H1 (cell line): ENCODE measurements at regions not wholly inside any gene's neighbourhood (a gene's known extent, or its start where the extent isn't known, plus 50 kb on each side); places are given as distances from the start of the nearest gene placed in this dataset.

Experiments used
- CTCF ChIA-PET: fragments of 300-600 bp; sonication (Branson Sonifier 250); formaldehyde crosslinking; loops from one replicate; lab custom pipeline; 2021; ENCODE audit not compliant: partially characterized antibody; lab: Charles Lee
- POLR2A ChIA-PET: fragments of 300-600 bp; sonication (Branson Sonifier 250); formaldehyde crosslinking; loops from one replicate; lab custom pipeline; 2021; ENCODE audit warnings: inconsistent platforms; ENCODE audit not compliant: partially characterized antibody; lab: Charles Lee
- DNase-seq, 2 experiments: peaks; one replicate each; pipeline versions ENCODE4 v3.0.0 to v3.0.0-alpha.2; 2010 to 2022; ENCODE audit warnings: low spot score in 2 of 2, low read depth in 1 of 2, mixed read lengths in 1 of 2
- FAIRE-seq: peaks from 2 replicates; lab custom pipeline; 2011; peaks lifted over from hg19 to GRCh38; lab: Jason Lieb, UNC
- H2AFZ ChIP-seq: 2 replicates; pipeline ENCODE4 v1.8.1; 2012; ENCODE audit warnings: low read length, inconsistent platforms
- H2AK5ac ChIP-seq: 2 replicates; pipeline ENCODE4 v1.6.1; 2013; ENCODE audit warnings: low read depth, low read length
- H2BK120ac ChIP-seq: replicated peaks from 2 replicates; pipeline ENCODE3; 2013; ENCODE audit warnings: low read depth, low read length, inconsistent platforms
- H2BK12ac ChIP-seq: 2 replicates; pipeline ENCODE4 v1.6.1; 2013; ENCODE audit warnings: low read depth, low read length
- H2BK15ac ChIP-seq: 2 replicates; pipeline ENCODE4 v1.6.1; 2013; ENCODE audit warnings: low read length
- H2BK20ac ChIP-seq: 2 replicates; pipeline ENCODE4 v1.6.1; 2013; ENCODE audit warnings: low read length
- H2BK5ac ChIP-seq: 2 replicates; pipeline ENCODE4 v1.6.1; 2013; ENCODE audit warnings: low read depth, low read length
- H3K14ac ChIP-seq: 2 replicates; pipeline ENCODE4 v1.6.1; 2013; ENCODE audit warnings: inconsistent platforms; ENCODE audit not compliant: insufficient read length
- H3K18ac ChIP-seq: 2 replicates; pipeline ENCODE4 v1.6.1; 2013; ENCODE audit warnings: low read length; ENCODE audit errors: extremely low read depth
- H3K23ac ChIP-seq: 2 replicates; pipeline ENCODE4 v1.6.1; 2013; ENCODE audit warnings: inconsistent platforms; ENCODE audit not compliant: insufficient read length
- H3K23me2 ChIP-seq: 2 replicates; pipeline ENCODE4 v1.6.1; 2013; ENCODE audit warnings: low read depth, low read length
- H3K27ac ChIP-seq: 2 replicates; pipeline ENCODE4 v1.6.1; 2011; ENCODE audit warnings: low read depth, low read length, inconsistent platforms
- H3K27me3 ChIP-seq, 4 experiments: replicated peaks in 1 of 4; 1 replicate in 1 of 4; 2 replicates in 3 of 4; pipeline versions ENCODE4 v1.6.1 to v1.8.1; 2011 to 2013; ENCODE audit warnings: low read length in 3 of 4, mild to moderate bottlenecking in 3 of 4, inconsistent platforms in 2 of 4, mixed read lengths in 2 of 4, moderate library complexity in 1 of 4; ENCODE audit not compliant: control insufficient read depth in 3 of 4, insufficient read depth in 3 of 4; ENCODE audit errors: extremely low read depth in 1 of 4
- H3K36me3 ChIP-seq, 4 experiments: 2 replicates each; pipeline versions ENCODE4 v1.6.1 to v1.8.1; 2011 to 2013; ENCODE audit warnings: mild to moderate bottlenecking in 4 of 4, low read length in 3 of 4, moderate library complexity in 2 of 4, control low read depth in 1 of 4, inconsistent platforms in 1 of 4; ENCODE audit not compliant: insufficient read depth in 4 of 4, control insufficient read depth in 2 of 4
- H3K4ac ChIP-seq: replicated peaks from 2 replicates; pipeline ENCODE3; 2013; ENCODE audit warnings: low read length, low read depth, mixed read lengths, inconsistent platforms; ENCODE audit not compliant: insufficient read length
- H3K4me1 ChIP-seq, 4 experiments: replicated peaks in 1 of 4; 1 replicate in 1 of 4; 2 replicates in 3 of 4; pipeline versions ENCODE4 v1.6.1 to v1.8.1; 2011 to 2013; ENCODE audit warnings: low read length in 3 of 4, inconsistent platforms in 2 of 4, mixed read lengths in 1 of 4; ENCODE audit not compliant: insufficient read depth in 4 of 4, control insufficient read depth in 3 of 4
- H3K4me2 ChIP-seq, 2 experiments: 2 replicates each; pipeline versions ENCODE4 v1.6.1 to v1.8.1; 2011 to 2013; ENCODE audit warnings: low read depth in 2 of 2, low read length in 2 of 2, control low read depth in 1 of 2, inconsistent platforms in 1 of 2, mild to moderate bottlenecking in 1 of 2; ENCODE audit not compliant: insufficient read depth in 1 of 2
- H3K4me3 ChIP-seq, 4 experiments: fragments of 200-600, 300-600 bp in 1 of 4; sonication (generic), shearing (Covaris generic), sonication (Bioruptor Twin) in 1 of 4; 2 replicates each; pipeline versions ENCODE4 v1.5.1 to v1.8.1; 2011 to 2016; ENCODE audit warnings: low read length in 4 of 4, low read depth in 3 of 4, control low read depth in 2 of 4, inconsistent platforms in 2 of 4, mild to moderate bottlenecking in 2 of 4, mixed read lengths in 1 of 4, moderate library complexity in 1 of 4; ENCODE audit not compliant: insufficient read depth in 2 of 4; ENCODE audit errors: extremely low read depth in 1 of 4
- H3K56ac ChIP-seq: replicated peaks from 2 replicates; pipeline ENCODE3; 2013; ENCODE audit warnings: low read depth, mild to moderate bottlenecking, mixed read lengths, low read length, inconsistent platforms; ENCODE audit not compliant: insufficient read length
- H3K79me1 ChIP-seq: 2 replicates; pipeline ENCODE4 v1.6.1; 2013; ENCODE audit warnings: low read depth, low read length, control low read depth
- H3K79me2 ChIP-seq, 2 experiments: 2 replicates each; pipeline versions ENCODE4 v1.6.1 to v1.8.1; 2012 to 2013; ENCODE audit warnings: low read length in 2 of 2, mild to moderate bottlenecking in 2 of 2, inconsistent platforms in 1 of 2; ENCODE audit not compliant: insufficient read depth in 2 of 2, control insufficient read depth in 1 of 2
- H3K9ac ChIP-seq, 4 experiments: replicated peaks in 1 of 4; 1 replicate in 1 of 4; 2 replicates in 3 of 4; pipeline versions ENCODE4 v1.6.1 to v1.8.1; 2011 to 2013; ENCODE audit warnings: low read depth in 3 of 4, low read length in 3 of 4, control low read depth in 2 of 4, mild to moderate bottlenecking in 2 of 4, moderate library complexity in 2 of 4, inconsistent platforms in 1 of 4; ENCODE audit errors: extremely low read depth in 1 of 4
- H3K9me3 ChIP-seq, 2 experiments: 2 replicates each; pipeline versions ENCODE4 v1.6.1 to v1.8.1; 2012 to 2013; ENCODE audit warnings: mild to moderate bottlenecking in 2 of 2, moderate library complexity in 2 of 2, control low read depth in 1 of 2, inconsistent platforms in 1 of 2, low read depth in 1 of 2, low read length in 1 of 2, mixed read lengths in 1 of 2; ENCODE audit not compliant: insufficient read depth in 2 of 2
- H4K20me1 ChIP-seq, 2 experiments: replicated peaks in 1 of 2; 2 replicates each; pipeline versions ENCODE3 to v1.8.1; 2011 to 2013; ENCODE audit warnings: inconsistent platforms in 2 of 2, low read length in 2 of 2, mild to moderate bottlenecking in 1 of 2; ENCODE audit not compliant: insufficient read depth in 2 of 2, control insufficient read depth in 1 of 2
- H4K5ac ChIP-seq: 2 replicates; pipeline ENCODE4 v1.6.1; 2013; ENCODE audit warnings: low read length, low read depth, mixed read lengths, inconsistent platforms; ENCODE audit not compliant: insufficient read length
- H4K8ac ChIP-seq: 2 replicates; pipeline ENCODE4 v1.8.0; 2013; ENCODE audit warnings: mild to moderate bottlenecking, moderate library complexity, low read length, inconsistent platforms; ENCODE audit not compliant: insufficient read depth; ENCODE audit errors: extremely low read depth
- H4K91ac ChIP-seq: replicated peaks from 2 replicates; pipeline ENCODE3; 2013; ENCODE audit warnings: low read length, mixed read lengths, inconsistent platforms; ENCODE audit not compliant: insufficient read length
- HDAC6 ChIP-seq: IDR thresholded peaks from one replicate; pipeline ENCODE4 v1.7.1; 2012; ENCODE audit warnings: low read depth, mild to moderate bottlenecking, inconsistent platforms, low read length, moderate library complexity
- RAD21 ChIP-seq, 2 experiments: IDR thresholded peaks in 1 of 2; conservative IDR thresholded peaks in 1 of 2; 2 replicates each; pipeline ENCODE4 v1.6.1; 2011; ENCODE audit warnings: low read depth in 2 of 2, low read length in 2 of 2, improper control_type of control experiment in 1 of 2, inconsistent platforms in 1 of 2, mild to moderate bottlenecking in 1 of 2, moderate library complexity in 1 of 2
- WGBS, 2 experiments: shearing (Covaris generic) in 1 of 2; methylation state at CpG; one replicate each; pipeline versions ENCODE4 v1.1.6 to v1.1.7; 2013 to 2015; ENCODE audit warnings: low lambda C conversion rate in 2 of 2, mixed read lengths in 2 of 2, inconsistent platforms in 1 of 2, low coverage in 1 of 2, missing lambda C conversion rate in 1 of 2; ENCODE audit not compliant: insufficient replicate concordance in 2 of 2, insufficient coverage in 1 of 2, insufficient read length in 1 of 2; ENCODE audit errors: extremely low coverage in 1 of 2, missing lambda C conversion rate in 1 of 2; 5-methylcytosine and 5-hydroxymethylcytosine counted together
- TF ChIP-seq, protein P1 (sequence below), 3 experiments: IDR thresholded peaks; 1 replicate in 2 of 3; 2 replicates in 1 of 3; pipeline versions ENCODE4 v1.5.1 to v1.6.1; 2011; ENCODE audit warnings: low read length in 3 of 3, mild to moderate bottlenecking in 3 of 3, inconsistent platforms in 2 of 3, low read depth in 1 of 3, moderate library complexity in 1 of 3; ENCODE audit not compliant: insufficient read depth in 1 of 3; ENCODE audit errors: control extremely low read depth in 1 of 3

DNA sequence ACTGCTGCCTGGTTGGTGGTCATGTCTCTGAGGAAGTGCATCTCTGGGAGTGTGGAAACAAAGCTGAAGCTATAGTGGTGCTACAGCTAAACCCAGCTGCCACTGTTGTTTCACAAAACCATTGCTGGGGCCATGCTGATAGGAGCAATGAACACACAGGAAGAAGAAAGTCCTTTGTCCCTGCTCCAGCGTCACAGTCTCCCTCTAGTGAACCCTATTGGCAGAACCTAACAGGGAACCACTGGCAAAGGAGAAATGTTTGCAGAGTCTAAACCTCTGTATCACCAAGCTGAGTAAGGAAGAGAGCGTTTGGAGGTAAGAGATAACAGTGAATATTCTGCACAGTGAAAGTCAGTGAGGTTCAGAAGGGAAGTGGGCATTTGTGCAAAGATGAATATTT lies 244.0 kb downstream of the YTHDC2 start:
- no peak overlapping the region for H2BK120ac ChIP-seq
- H3K79me2 ChIP-seq = no peaks in the 10 kb centered on the region
- no peaks in the 10 kb centered on the region for H4K20me1 ChIP-seq
- no peaks in the 10 kb centered on the region for H3K4me1 ChIP-seq
- no peak overlapping the region for H3K4me2 ChIP-seq
- no peak overlapping the region for H4K5ac ChIP-seq
- H2BK12ac ChIP-seq = no peak overlapping the region
- H3K23ac ChIP-seq = no peak overlapping the region
- no peak overlapping the region for H4K91ac ChIP-seq
- peaks cover 7 to 10% of the 10 kb centered on the region in 2 experiments for H3K9me3 ChIP-seq
- H3K56ac ChIP-seq = no peak overlapping the region
- H2AK5ac ChIP-seq = no peak overlapping the region
- no peak for FAIRE-seq
- no peak overlapping the region for H3K14ac ChIP-seq
- no peak overlapping the region for H4K8ac ChIP-seq
- H3K23me2 ChIP-seq = no peaks in the 10 kb centered on the region
- H3K4ac ChIP-seq = no peak overlapping the region
- H3K9ac ChIP-seq = no peak overlapping the region
- no peak for DNase-seq
- H3K79me1 ChIP-seq = no peaks in the 10 kb centered on the region
- H3K18ac ChIP-seq = no peak overlapping the region
- H2BK20ac ChIP-seq = no peak overlapping the region
- no peaks in the 10 kb centered on the region for H3K27me3 ChIP-seq
- ChIA-PET CTCF (interaction anchor here (0.6 to 1.8 kb wide), 7 partner anchors 15 to 1212 kb away, joined by 3 read pairs; no protein-coding TSS in a partner anchor), POLR2A (no interaction called here)
- H3K27ac ChIP-seq = no peak overlapping the region
- H2AFZ ChIP-seq = 0 out of 2 replicates have a peak overlapping the region, but pooled peaks have one; percentile 78
- no peak overlapping the region for H3K4me3 ChIP-seq
- H3K36me3 ChIP-seq = no peaks in the 10 kb centered on the region; a peak in 1 of 8 replicates
- no peak overlapping the region for H2BK15ac ChIP-seq
- no peak overlapping the region for H2BK5ac ChIP-seq
- WGBS, 2 experiments = 88% methylated on average over 2 of the region's 2 CpGs; no CpG with 5 or more reads in 1 of the 2 experiments
- TF ChIP-seq HDAC6 = no peak
- TF ChIP-seq RAD21 (IDR thresholded peaks at IDR 0.05 in 1 of 2, conservative IDR thresholded peaks at IDR 0.05 in 1 of 2; ENCODE audit: low read depth in 2 of 2, low read length in 2 of 2) = peak in 1 of 2 experiments; percentile 9; a peak in 1 of 4 replicates
- TF ChIP-seq, protein P1, sequence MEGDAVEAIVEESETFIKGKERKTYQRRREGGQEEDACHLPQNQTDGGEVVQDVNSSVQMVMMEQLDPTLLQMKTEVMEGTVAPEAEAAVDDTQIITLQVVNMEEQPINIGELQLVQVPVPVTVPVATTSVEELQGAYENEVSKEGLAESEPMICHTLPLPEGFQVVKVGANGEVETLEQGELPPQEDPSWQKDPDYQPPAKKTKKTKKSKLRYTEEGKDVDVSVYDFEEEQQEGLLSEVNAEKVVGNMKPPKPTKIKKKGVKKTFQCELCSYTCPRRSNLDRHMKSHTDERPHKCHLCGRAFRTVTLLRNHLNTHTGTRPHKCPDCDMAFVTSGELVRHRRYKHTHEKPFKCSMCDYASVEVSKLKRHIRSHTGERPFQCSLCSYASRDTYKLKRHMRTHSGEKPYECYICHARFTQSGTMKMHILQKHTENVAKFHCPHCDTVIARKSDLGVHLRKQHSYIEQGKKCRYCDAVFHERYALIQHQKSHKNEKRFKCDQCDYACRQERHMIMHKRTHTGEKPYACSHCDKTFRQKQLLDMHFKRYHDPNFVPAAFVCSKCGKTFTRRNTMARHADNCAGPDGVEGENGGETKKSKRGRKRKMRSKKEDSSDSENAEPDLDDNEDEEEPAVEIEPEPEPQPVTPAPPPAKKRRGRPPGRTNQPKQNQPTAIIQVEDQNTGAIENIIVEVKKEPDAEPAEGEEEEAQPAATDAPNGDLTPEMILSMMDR (IDR thresholded peaks at IDR 0.05; ENCODE audit: control extremely low read depth in 1 of 3, insufficient read depth in 1 of 3, low read depth in 1 of 3, low read length in 3 of 3) = peak in 1 of 3 experiments; percentile 22; a peak in 1 of 4 replicates
